Mucosa of stomach (tissue), 1 donor: ENCODE measurements at regions not wholly inside any gene's neighbourhood (a gene's known extent, or its start where the extent isn't known, plus 50 kb on each side); places are given as distances from the start of the nearest gene placed in this dataset.
"Not testable (repeated sequence)": the region's sequence is repeated elsewhere in the genome, so short reads cannot be mapped to it uniquely, and the experiment has no call there.

ENCODE experiments used
- H3K27me3 ChIP-seq: one replicate; pipeline ENCODE4 v1.7.0; 2013; ENCODE audit warnings: mild to moderate bottlenecking, low read length; ENCODE audit not compliant: control insufficient read depth, insufficient read depth
- H3K36me3 ChIP-seq: one replicate; pipeline ENCODE4 v1.7.0; 2013; ENCODE audit warnings: low read length; ENCODE audit not compliant: control insufficient read depth, insufficient read depth
- H3K4me1 ChIP-seq: one replicate; pipeline ENCODE4 v1.7.0; 2013; ENCODE audit warnings: mild to moderate bottlenecking, low read length; ENCODE audit not compliant: control insufficient read depth, insufficient read depth
- H3K4me3 ChIP-seq: one replicate; pipeline ENCODE4 v1.7.0; 2013; ENCODE audit warnings: low read length
- H3K9ac ChIP-seq: one replicate; pipeline ENCODE4 v1.7.0; 2013; ENCODE audit warnings: mild to moderate bottlenecking, low read length, moderate library complexity
- H3K9me3 ChIP-seq: one replicate; pipeline ENCODE4 v1.7.0; 2013; ENCODE audit warnings: mild to moderate bottlenecking, low read length, moderate library complexity; ENCODE audit not compliant: control insufficient read depth
- donor health status: Pancreatic carcinoma.

GRCh38 chr6:168848797-168849196 lies 404.8 kb downstream of the THBS2 start:
- Histone ChIP-seq H3K4me3 (no peak overlapping the region), H3K9me3 (no peaks in the 10 kb centered on the region), H3K36me3 (no peaks in the 10 kb centered on the region), H3K4me1 (no peaks in the 10 kb centered on the region), H3K27me3 (no peaks in the 10 kb centered on the region), H3K9ac (no peak overlapping the region)

- H3K36me3 ChIP-seq = no peaks in the 10 kb centered on the region
- no peak overlapping the region for H3K4me3 ChIP-seq
- no peaks in the 10 kb centered on the region for H3K9me3 ChIP-seq
- H3K4me1 ChIP-seq = no peaks in the 10 kb centered on the region
- no peak overlapping the region for H3K9ac ChIP-seq
- no peaks in the 10 kb centered on the region for H3K27me3 ChIP-seq
Observed at GRCh38 chr6:168844821-168845609, 404.0 kb downstream of the SMOC2 start.

GRCh38 chr6:168842632-168843212 lies 401.7 kb downstream of the SMOC2 start:
- H3K4me1 ChIP-seq, H3K27me3 ChIP-seq, H3K36me3 ChIP-seq, H3K9ac ChIP-seq, H3K4me3 ChIP-seq, H3K9me3 ChIP-seq: not testable (repeated sequence)

GRCh38 chr6:168841609-168842278 lies 400.8 kb downstream of the SMOC2 start:
- Histone ChIP-seq H3K4me1 (no peaks in the 10 kb centered on the region), H3K36me3 (no peaks in the 10 kb centered on the region), H3K4me3 (no peak overlapping the region), H3K9me3 (no peaks in the 10 kb centered on the region), H3K9ac (no peak overlapping the region), H3K27me3 (no peaks in the 10 kb centered on the region)

DNA sequence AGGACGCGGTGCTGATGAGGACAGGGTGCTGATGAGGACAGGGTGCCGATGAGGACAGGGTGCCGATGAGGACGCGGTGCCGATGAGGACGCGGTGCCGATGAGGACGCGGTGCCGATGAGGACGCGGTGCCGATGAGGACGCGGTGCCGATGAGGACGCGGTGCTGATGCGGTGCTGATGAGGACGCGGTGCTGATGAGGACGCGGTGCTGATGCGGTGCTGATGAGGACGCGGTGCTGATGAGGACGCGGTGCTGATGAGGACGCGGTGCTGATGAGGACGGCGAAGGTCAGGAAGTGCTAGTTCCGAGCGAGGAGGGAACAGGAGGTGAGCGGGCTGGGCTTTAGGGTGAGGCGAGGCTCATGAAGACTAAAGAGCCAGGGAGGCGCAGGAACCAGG lies 399.9 kb downstream of the SMOC2 start:
- not testable (repeated sequence) for H3K4me1 ChIP-seq, H3K9ac ChIP-seq, H3K27me3 ChIP-seq, H3K9me3 ChIP-seq, H3K4me3 ChIP-seq, H3K36me3 ChIP-seq

DNA sequence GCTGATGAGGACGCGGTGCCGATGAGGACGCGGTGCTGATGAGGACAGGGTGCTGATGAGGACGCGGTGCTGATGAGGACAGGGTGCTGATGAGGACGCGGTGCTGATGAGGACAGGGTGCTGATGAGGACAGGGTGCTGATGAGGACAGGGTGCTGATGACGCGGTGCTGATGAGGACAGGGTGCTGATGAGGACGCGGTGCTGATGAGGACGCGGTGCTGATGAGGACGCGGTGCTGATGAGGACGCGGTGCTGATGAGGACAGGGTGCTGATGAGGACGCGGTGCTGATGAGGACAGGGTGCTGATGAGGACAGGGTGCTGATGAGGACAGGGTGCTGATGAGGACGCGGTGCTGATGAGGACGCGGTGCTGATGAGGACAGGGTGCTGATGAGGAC lies 399.3 kb downstream of the SMOC2 start:
- H3K9ac ChIP-seq, H3K27me3 ChIP-seq, H3K36me3 ChIP-seq: not testable (repeated sequence)

GRCh38 chr6:168838037-168838399 lies 397.0 kb downstream of the SMOC2 start:
- Histone ChIP-seq H3K9me3 (no peaks in the 10 kb centered on the region), H3K36me3 (no peaks in the 10 kb centered on the region), H3K4me3 (no peak overlapping the region), H3K27me3 (no peaks in the 10 kb centered on the region), H3K4me1 (no peaks in the 10 kb centered on the region), H3K9ac (no peak overlapping the region)

More for the DNA sequence above, 399.3 kb downstream of the SMOC2 start:
- H3K4me1 ChIP-seq, H3K4me3 ChIP-seq, H3K9me3 ChIP-seq: not testable (repeated sequence)

DNA sequence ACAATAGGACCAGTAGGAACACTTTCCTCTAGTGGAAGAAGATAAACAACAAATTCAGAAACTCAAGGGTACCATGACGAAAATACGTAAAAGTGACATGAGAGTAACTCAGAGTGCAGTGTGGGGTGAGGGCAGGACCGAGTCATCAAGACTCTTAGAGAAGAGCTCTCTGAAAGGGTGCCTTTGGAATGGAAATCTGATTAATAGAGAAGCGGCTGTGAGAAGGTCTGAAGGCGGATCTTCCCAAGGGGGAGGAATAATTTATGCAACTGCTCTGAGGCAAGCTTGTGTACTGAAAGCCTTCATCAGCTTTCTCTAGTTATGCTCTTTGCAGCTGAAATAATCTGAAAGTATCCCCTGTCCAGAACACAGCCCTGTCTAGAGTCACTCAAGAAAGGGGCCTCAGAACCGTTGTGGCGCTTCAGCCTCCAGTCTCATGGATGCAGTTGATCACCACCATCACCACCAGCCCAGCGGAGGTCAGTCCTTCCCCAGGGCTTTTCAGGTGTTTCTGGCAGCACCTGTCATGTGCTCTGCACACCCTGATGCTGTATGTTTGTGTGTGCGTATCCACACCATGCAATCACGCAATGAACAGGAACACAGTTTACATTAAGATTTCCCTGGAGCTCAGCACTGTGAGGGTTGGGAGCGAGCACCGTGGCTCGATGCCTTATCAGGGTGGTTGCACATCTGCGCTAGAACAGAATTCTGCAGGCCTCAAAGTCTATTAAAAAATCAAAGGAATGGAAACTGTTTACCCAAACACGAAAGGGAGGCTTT lies 396.5 kb downstream of the SMOC2 start:
- Histone ChIP-seq H3K9ac (no peak overlapping the region), H3K36me3 (no peaks in the 10 kb centered on the region), H3K4me3 (no peak overlapping the region), H3K9me3 (no peaks in the 10 kb centered on the region), H3K4me1 (no peaks in the 10 kb centered on the region), H3K27me3 (no peaks in the 10 kb centered on the region)

DNA sequence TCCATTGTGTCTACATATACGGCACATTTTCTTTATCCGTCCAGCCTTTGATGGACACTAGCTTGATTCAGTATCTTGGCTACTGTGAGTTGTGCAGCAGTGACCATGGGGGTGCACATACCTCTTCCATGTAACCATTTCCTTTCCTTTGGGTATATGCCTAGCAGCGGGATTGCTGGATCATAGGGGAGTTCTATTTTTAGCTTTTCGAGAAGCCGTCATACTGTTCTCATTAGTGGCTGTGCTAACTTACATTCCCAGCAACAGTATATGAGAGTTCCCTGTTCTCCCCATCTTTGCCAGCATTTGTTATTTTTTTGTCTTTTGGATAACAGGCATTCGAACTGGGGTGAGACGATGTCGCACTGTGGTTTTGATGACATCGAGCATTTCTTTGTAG lies 395.0 kb downstream of the SMOC2 start:
- H3K9ac ChIP-seq = no peak overlapping the region
- H3K4me1 ChIP-seq = no peaks in the 10 kb centered on the region
- no peaks in the 10 kb centered on the region for H3K9me3 ChIP-seq
- H3K4me3 ChIP-seq = no peak overlapping the region
- H3K27me3 ChIP-seq = no peaks in the 10 kb centered on the region
- no peaks in the 10 kb centered on the region for H3K36me3 ChIP-seq

DNA sequence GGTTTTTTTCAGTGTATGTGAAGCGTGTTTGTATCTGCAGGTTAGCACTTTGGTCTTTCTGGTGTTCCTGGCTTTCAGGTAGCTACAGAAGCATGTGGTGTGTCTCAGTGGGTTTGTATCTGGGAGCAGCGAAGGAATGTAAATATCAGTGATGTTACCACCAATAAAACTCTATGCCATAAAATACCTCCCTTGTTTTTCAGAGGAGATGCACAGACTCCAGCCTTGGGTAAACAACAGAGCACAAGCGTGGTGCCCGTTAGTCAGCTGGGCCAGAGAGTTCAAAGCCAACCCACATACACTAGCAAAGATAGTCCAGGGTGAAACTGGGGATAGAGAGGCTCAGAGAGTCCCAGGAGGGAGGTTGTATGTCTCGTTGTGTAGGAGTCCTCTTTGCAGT lies 393.8 kb downstream of the SMOC2 start:
- H3K36me3 ChIP-seq = no peaks in the 10 kb centered on the region
- no peak overlapping the region for H3K4me3 ChIP-seq
- H3K27me3 ChIP-seq = no peaks in the 10 kb centered on the region
- no peaks in the 10 kb centered on the region for H3K9me3 ChIP-seq
- H3K9ac ChIP-seq = no peak overlapping the region
- H3K4me1 ChIP-seq = no peaks in the 10 kb centered on the region

GRCh38 chr6:168834042-168834587 lies 393.1 kb downstream of the SMOC2 start:
- Histone ChIP-seq H3K27me3 (no peaks in the 10 kb centered on the region), H3K36me3 (no peaks in the 10 kb centered on the region), H3K4me1 (no peaks in the 10 kb centered on the region), H3K4me3 (no peak overlapping the region), H3K9me3 (no peaks in the 10 kb centered on the region), H3K9ac (no peak overlapping the region)

DNA sequence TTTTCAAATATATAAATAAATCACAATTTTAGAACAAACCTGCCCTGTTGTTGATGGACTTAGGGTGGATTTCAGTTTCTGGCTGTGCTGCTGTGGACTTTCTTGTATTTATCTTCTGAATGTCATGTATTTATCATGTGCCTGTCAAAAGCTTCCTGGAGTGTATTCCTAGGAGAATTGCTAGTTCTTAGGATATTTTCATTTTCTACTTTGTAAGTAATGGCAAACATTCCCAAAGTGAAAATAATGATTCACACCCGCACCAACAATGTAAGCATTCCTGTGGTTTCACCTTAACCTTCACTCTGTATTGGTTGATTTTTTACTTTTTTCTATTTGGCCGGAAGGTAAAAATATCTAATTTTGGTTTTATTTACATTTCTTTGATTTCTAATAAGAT lies 387.8 kb downstream of the SMOC2 start:
- H3K9me3 ChIP-seq = no peaks in the 10 kb centered on the region
- no peaks in the 10 kb centered on the region for H3K36me3 ChIP-seq
- no peak overlapping the region for H3K9ac ChIP-seq
- no peaks in the 10 kb centered on the region for H3K27me3 ChIP-seq
- no peaks in the 10 kb centered on the region for H3K4me1 ChIP-seq
- H3K4me3 ChIP-seq = no peak overlapping the region
